H9 (cell line): ENCODE measurements at regions not wholly inside any gene's neighbourhood (a gene's known extent, or its start where the extent isn't known, plus 50 kb on each side); places are given as distances from the start of the nearest gene placed in this dataset.

ENCODE experiments used
- DNase-seq: peaks from one replicate; pipeline ENCODE4 v3.0.0-alpha.2; 2017
- H2AFZ ChIP-seq: one replicate; pipeline ENCODE4 v1.6.1; 2013; ENCODE audit warnings: mild to moderate bottlenecking, low read length, control low read depth, moderate library complexity
- H2AK5ac ChIP-seq: 2 replicates; pipeline ENCODE4 v1.6.1; 2013; ENCODE audit warnings: low read length, control low read depth, mixed read lengths; ENCODE audit not compliant: insufficient read length
- H2BK120ac ChIP-seq: one replicate; pipeline ENCODE4 v1.6.1; 2013; ENCODE audit warnings: low read depth, mild to moderate bottlenecking, low read length, control low read depth, inconsistent platforms; ENCODE audit not compliant: poor library complexity, severe bottlenecking
- H2BK12ac ChIP-seq: 2 replicates; pipeline ENCODE4 v1.6.1; 2013; ENCODE audit warnings: low read length, control low read depth, mixed read lengths, low read depth; ENCODE audit not compliant: insufficient read length
- H2BK15ac ChIP-seq: 2 replicates; pipeline ENCODE4 v1.6.1; 2013; ENCODE audit warnings: low read depth, low read length, control low read depth
- H2BK20ac ChIP-seq: one replicate; pipeline ENCODE4 v1.6.1; 2013; ENCODE audit warnings: low read depth, mild to moderate bottlenecking, low read length, control low read depth, inconsistent platforms; ENCODE audit not compliant: poor library complexity, severe bottlenecking
- H2BK5ac ChIP-seq: 2 replicates; pipeline ENCODE4 v1.6.1; 2013; ENCODE audit warnings: low read length, control low read depth, mixed read lengths; ENCODE audit not compliant: insufficient read length
- H3K14ac ChIP-seq: 2 replicates; pipeline ENCODE4 v1.6.1; 2013; ENCODE audit warnings: low read length, control low read depth; ENCODE audit not compliant: insufficient read depth
- H3K18ac ChIP-seq: 2 replicates; pipeline ENCODE4 v1.6.1; 2013; ENCODE audit warnings: low read depth, mild to moderate bottlenecking, mixed read lengths, low read length, control low read depth; ENCODE audit not compliant: insufficient read length
- H3K23ac ChIP-seq: 2 replicates; pipeline ENCODE4 v1.6.1; 2013; ENCODE audit warnings: low read length, control low read depth, mixed read lengths, low read depth; ENCODE audit not compliant: insufficient read length
- H3K23me2 ChIP-seq: 2 replicates; pipeline ENCODE4 v1.6.1; 2013; ENCODE audit warnings: low read depth, mild to moderate bottlenecking, mixed read lengths, low read length, control low read depth; ENCODE audit not compliant: insufficient read length, poor library complexity, severe bottlenecking
- H3K27ac ChIP-seq: 2 replicates; pipeline ENCODE4 v1.5.1; 2013; ENCODE audit warnings: low read length, control low read depth, mixed read lengths, low read depth; ENCODE audit not compliant: insufficient read length
- H3K27me3 ChIP-seq: 2 replicates; pipeline ENCODE4 v1.6.1; 2013; ENCODE audit warnings: low read length, control low read depth, inconsistent platforms; ENCODE audit not compliant: insufficient read depth
- H3K4ac ChIP-seq: 2 replicates; pipeline ENCODE4 v1.6.1; 2013; ENCODE audit warnings: low read depth, mild to moderate bottlenecking, control low read depth, inconsistent platforms, low read length, moderate library complexity
- H3K4me1 ChIP-seq: 2 replicates; pipeline ENCODE4 v1.6.1; 2013; ENCODE audit warnings: low read length, control low read depth, inconsistent platforms; ENCODE audit not compliant: insufficient read depth
- H3K4me2 ChIP-seq: 2 replicates; pipeline ENCODE4 v1.6.1; 2013; ENCODE audit warnings: low read length, control low read depth, mixed read lengths; ENCODE audit not compliant: insufficient read length, insufficient read depth
- H3K56ac ChIP-seq: 2 replicates; pipeline ENCODE4 v1.6.1; 2013; ENCODE audit warnings: low read depth, mild to moderate bottlenecking, mixed read lengths, low read length, control low read depth; ENCODE audit not compliant: insufficient read length
- H3K79me1 ChIP-seq: 2 replicates; pipeline ENCODE4 v1.6.1; 2013; ENCODE audit warnings: low read depth, mild to moderate bottlenecking, moderate library complexity, low read length, control low read depth, inconsistent platforms; ENCODE audit not compliant: insufficient read depth, poor library complexity, severe bottlenecking
- H3K79me2 ChIP-seq: 2 replicates; pipeline ENCODE4 v1.6.1; 2013; ENCODE audit warnings: low read length, control low read depth, inconsistent platforms; ENCODE audit not compliant: insufficient read depth
- H3K9ac ChIP-seq: 2 replicates; pipeline ENCODE4 v1.6.1; 2013; ENCODE audit warnings: low read length, control low read depth, mixed read lengths; ENCODE audit not compliant: insufficient read length; ENCODE audit errors: extremely low read depth
- H3K9me3 ChIP-seq: one replicate; pipeline ENCODE4 v1.6.1; 2013; ENCODE audit warnings: low read depth, low read length, inconsistent platforms; ENCODE audit not compliant: control insufficient read depth
- H3T11ph ChIP-seq: one replicate; pipeline ENCODE4 v1.6.1; 2013; ENCODE audit warnings: mild to moderate bottlenecking, low read length, control low read depth, inconsistent platforms
- H4K20me1 ChIP-seq: one replicate; pipeline ENCODE4 v1.6.1; 2013; ENCODE audit not compliant: control insufficient read depth, insufficient read length, insufficient read depth
- H4K5ac ChIP-seq: 2 replicates; pipeline ENCODE4 v1.6.1; 2013; ENCODE audit warnings: low read depth, mild to moderate bottlenecking, mixed read lengths, low read length, control low read depth; ENCODE audit not compliant: insufficient read length
- H4K8ac ChIP-seq: replicated peaks from 2 replicates; pipeline ENCODE4 v1.6.1; 2013; ENCODE audit warnings: low read length, control low read depth, mixed read lengths, low read depth; ENCODE audit not compliant: insufficient read length
- H4K91ac ChIP-seq: 2 replicates; pipeline ENCODE4 v1.6.1; 2013; ENCODE audit warnings: low read depth, mild to moderate bottlenecking, moderate library complexity, mixed read lengths, low read length, control low read depth; ENCODE audit not compliant: insufficient read length
- H3K27ac Mint-ChIP-seq, 3 experiments: 2 replicates in 2 of 3; 3 replicates in 1 of 3; pipeline ENCODE4 v1.8.0; 2020 to 2021; ENCODE audit warnings: mixed read lengths in 3 of 3, mild to moderate bottlenecking in 1 of 3, moderate library complexity in 1 of 3
- H3K27me3 Mint-ChIP-seq: 2 replicates; pipeline ENCODE4 v1.8.0; 2021; ENCODE audit warnings: low read depth, mild to moderate bottlenecking, moderate library complexity, mixed read lengths
- H3K36me3 Mint-ChIP-seq, 3 experiments: 2 replicates in 2 of 3; 3 replicates in 1 of 3; pipeline ENCODE4 v1.8.0; 2020 to 2021; ENCODE audit warnings: low read depth in 3 of 3, mixed read lengths in 3 of 3; ENCODE audit not compliant: insufficient read depth in 1 of 3
- H3K4me1 Mint-ChIP-seq, 2 experiments: 2 replicates each; pipeline ENCODE4 v1.8.0; 2020; ENCODE audit warnings: mixed read lengths in 2 of 2
- H3K4me3 Mint-ChIP-seq, 2 experiments: 2 replicates in 1 of 2; 3 replicates in 1 of 2; pipeline ENCODE4 v1.8.0; 2020 to 2021; ENCODE audit warnings: mild to moderate bottlenecking in 2 of 2, mixed read lengths in 2 of 2, moderate library complexity in 1 of 2
- H3K9me3 Mint-ChIP-seq, 2 experiments: 2 replicates in 1 of 2; 3 replicates in 1 of 2; pipeline ENCODE4 v1.8.0; 2020; ENCODE audit warnings: mild to moderate bottlenecking in 2 of 2, mixed read lengths in 2 of 2, moderate library complexity in 1 of 2
- CTCF ChIP-seq: fragments of 200-600 bp; sonication (generic); conservative IDR thresholded peaks from 3 replicates; pipeline ENCODE4 v1.8.0; 2021; ENCODE audit warnings: antibody characterized with exemption, mild to moderate bottlenecking
- WGBS: extraction: QIAGEN DNeasy Blood & Tissue Kit; methylation state at CpG from one replicate; pipeline ENCODE4 v1.1.7; 2013; ENCODE audit warnings: missing lambda C conversion rate, low lambda C conversion rate, mixed read lengths; ENCODE audit not compliant: insufficient read length; ENCODE audit errors: extremely low coverage; 5-methylcytosine and 5-hydroxymethylcytosine counted together

DNA sequence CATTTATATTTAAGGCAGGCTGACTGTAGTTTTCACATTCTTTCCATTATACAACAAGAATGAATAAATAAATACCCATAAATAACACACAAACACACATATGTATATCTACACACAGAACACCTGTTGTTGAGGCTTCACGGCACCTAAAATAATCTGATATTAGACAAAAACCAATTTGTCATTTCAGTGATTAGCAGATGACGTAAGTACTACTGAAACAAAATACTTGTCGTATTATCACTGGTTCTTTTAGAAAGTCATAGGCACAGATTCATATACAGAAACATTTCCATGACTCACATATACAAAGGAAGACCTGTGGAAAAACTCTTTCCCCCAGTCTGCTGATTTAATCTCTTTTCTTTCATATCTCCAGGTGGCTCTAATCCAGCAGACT is 1113.4 kb upstream of the FANCL start:
- Histone ChIP-seq H2AK5ac (no peak overlapping the region), H2BK12ac (no peak overlapping the region), H2BK5ac (no peak overlapping the region), H4K91ac (no peak overlapping the region), H4K8ac (no peak overlapping the region), H3K56ac (no peak overlapping the region), H3K9ac (no peak overlapping the region), H2BK20ac (no peak overlapping the region), H3K4ac (no peak overlapping the region), H3K23ac (no peak overlapping the region), H3K23me2 (no peaks in the 10 kb centered on the region), H3T11ph (no peak overlapping the region), H3K9me3 (no peaks in the 10 kb centered on the region), H3K4me2 (no peak overlapping the region), H2BK15ac (no peak overlapping the region), H3K14ac (no peak overlapping the region), H3K27me3 (no peaks in the 10 kb centered on the region), H3K27ac (no peak overlapping the region), H3K79me1 (no peaks in the 10 kb centered on the region), H3K18ac (no peak overlapping the region), H4K20me1 (no peaks in the 10 kb centered on the region), H4K5ac (no peak overlapping the region), H2AFZ (no peak overlapping the region), H3K79me2 (no peaks in the 10 kb centered on the region), H3K4me1 (no peaks in the 10 kb centered on the region), H2BK120ac (no peak overlapping the region)
- DNase-seq: no peak
- Mint-ChIP-seq H3K9me3 (peaks cover 9 to 15% of the 10 kb centered on the region in 2 experiments), H3K27me3 (no peaks in the 10 kb centered on the region), H3K4me3 (no peak overlapping the region), H3K4me1 (no peaks in the 10 kb centered on the region), H3K27ac (no peak overlapping the region), H3K36me3 (peaks cover 2 to 6% (median 4%) of the 10 kb centered on the region in 3 experiments; a peak in 3 of 7 replicates)
- no peak for TF ChIP-seq CTCF
- no CpG with 5 or more reads among the region's 3 CpGs for WGBS
